ENCODE measurements at regions not wholly inside any gene's neighbourhood (a gene's known extent, or its start where the extent isn't known, plus 50 kb on each side); places are given as distances from the start of the nearest gene placed in this dataset.
A peak's percentile ranks its signal among the peaks of the same experiment; 100 is the strongest.

- DNase-seq (ENCODE audit: low read depth): no peak
Measured at GRCh38 chr9:73683862-73684591, 532.4 kb downstream of the ANXA1 start.

DNA sequence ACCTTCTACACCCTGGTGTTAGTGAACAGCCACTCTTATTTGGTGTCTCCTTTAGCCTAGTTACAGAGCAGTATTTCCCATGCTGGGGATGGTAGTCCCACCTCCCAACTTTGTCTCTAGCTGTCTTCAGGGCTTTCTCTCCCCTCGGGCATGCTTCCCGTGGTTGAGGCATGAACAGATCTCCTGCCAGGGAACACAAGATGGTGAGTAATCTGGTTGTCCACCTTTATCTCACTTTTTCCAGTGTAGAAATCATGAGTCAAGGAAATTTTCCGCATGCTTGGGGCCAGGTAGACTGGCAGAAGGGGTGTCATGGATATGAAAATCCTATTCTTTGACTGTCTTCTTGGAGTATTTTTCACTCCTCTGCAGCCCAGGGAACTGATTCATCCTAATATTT is 532.9 kb downstream of the ANXA1 start:
- H3K4me3 ChIP-seq (ENCODE audit: control insufficient read depth, low read depth, low read length): no peak overlapping the region
- no peak for DNase-seq (ENCODE audit: low read depth)
- TF ChIP-seq, protein P1, sequence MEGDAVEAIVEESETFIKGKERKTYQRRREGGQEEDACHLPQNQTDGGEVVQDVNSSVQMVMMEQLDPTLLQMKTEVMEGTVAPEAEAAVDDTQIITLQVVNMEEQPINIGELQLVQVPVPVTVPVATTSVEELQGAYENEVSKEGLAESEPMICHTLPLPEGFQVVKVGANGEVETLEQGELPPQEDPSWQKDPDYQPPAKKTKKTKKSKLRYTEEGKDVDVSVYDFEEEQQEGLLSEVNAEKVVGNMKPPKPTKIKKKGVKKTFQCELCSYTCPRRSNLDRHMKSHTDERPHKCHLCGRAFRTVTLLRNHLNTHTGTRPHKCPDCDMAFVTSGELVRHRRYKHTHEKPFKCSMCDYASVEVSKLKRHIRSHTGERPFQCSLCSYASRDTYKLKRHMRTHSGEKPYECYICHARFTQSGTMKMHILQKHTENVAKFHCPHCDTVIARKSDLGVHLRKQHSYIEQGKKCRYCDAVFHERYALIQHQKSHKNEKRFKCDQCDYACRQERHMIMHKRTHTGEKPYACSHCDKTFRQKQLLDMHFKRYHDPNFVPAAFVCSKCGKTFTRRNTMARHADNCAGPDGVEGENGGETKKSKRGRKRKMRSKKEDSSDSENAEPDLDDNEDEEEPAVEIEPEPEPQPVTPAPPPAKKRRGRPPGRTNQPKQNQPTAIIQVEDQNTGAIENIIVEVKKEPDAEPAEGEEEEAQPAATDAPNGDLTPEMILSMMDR (IDR thresholded peaks at IDR 0.05; ENCODE audit: control insufficient read depth, insufficient read depth, low read depth, low read length, missing control alignments): no peak

More at GRCh38 chr9:73683862-73684591, 532.4 kb downstream of the ANXA1 start:
- TF ChIP-seq, protein P1 (IDR thresholded peaks at IDR 0.05; ENCODE audit: control insufficient read depth, insufficient read depth, low read depth, low read length, missing control alignments): peak; percentile 55
- H3K4me3 ChIP-seq (ENCODE audit: control insufficient read depth, low read depth, low read length): no peak overlapping the region

DNA sequence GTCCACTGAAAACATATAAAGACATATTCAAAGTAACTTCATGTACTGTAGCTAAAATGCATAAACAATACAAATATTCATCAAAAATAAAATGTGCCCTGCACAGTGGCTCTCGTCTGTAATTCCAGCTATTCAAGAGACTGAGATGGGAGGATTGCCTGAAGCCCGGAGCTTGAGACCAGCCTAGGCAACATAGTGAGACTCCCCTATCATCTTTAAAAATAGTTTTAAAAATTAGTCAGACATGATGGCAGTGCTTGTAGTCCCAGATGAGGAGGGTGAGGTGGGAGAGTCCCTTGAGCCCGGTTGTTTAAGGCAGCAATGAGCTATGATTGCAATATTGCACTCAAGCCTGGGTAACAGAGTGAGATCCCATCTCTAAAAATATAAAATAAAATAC is 534.1 kb downstream of the ANXA1 start:
- TF ChIP-seq, protein P1 (IDR thresholded peaks at IDR 0.05; ENCODE audit: control insufficient read depth, insufficient read depth, low read depth, low read length, missing control alignments): no peak
- no peak for DNase-seq (ENCODE audit: low read depth)
- H3K4me3 ChIP-seq (ENCODE audit: control insufficient read depth, low read depth, low read length): no peak overlapping the region

- no peak for DNase-seq (ENCODE audit: low read depth)
- TF ChIP-seq, protein P1 (IDR thresholded peaks at IDR 0.05; ENCODE audit: control insufficient read depth, insufficient read depth, low read depth, low read length, missing control alignments): no peak
- H3K4me3 ChIP-seq (ENCODE audit: control insufficient read depth, low read depth, low read length): no peak overlapping the region
Measured at GRCh38 chr9:73689051-73689870, 537.6 kb downstream of the ANXA1 start.

- TF ChIP-seq, protein P1 (IDR thresholded peaks at IDR 0.05; ENCODE audit: control insufficient read depth, insufficient read depth, low read depth, low read length, missing control alignments): no peak
- no peak for DNase-seq (ENCODE audit: low read depth)
- no peak overlapping the region for H3K4me3 ChIP-seq (ENCODE audit: control insufficient read depth, low read depth, low read length)
Measured at GRCh38 chr9:73701415-73702057, 549.9 kb downstream of the ANXA1 start.

DNA sequence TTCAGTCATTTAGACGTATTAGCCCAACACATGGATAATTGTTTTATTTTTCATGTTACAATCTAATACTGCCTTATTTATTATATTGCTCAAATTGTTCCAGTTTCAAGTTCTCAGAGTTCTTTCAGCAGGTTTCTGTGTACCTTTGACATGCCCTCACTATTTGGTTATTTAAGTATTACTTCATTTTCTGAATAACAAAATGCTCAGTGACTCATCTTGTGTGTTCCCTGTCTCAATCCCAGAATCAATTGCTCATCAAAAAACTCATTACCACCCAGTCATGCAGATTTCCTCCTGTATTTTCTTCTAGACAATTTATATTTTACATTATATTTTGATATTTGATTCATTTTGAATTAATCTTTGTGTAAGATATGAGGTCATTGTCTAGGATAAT is 562.6 kb downstream of the ANXA1 start:
- TF ChIP-seq, protein P1 (IDR thresholded peaks at IDR 0.05; ENCODE audit: control insufficient read depth, insufficient read depth, low read depth, low read length, missing control alignments): no peak

More for the DNA sequence above, 562.6 kb downstream of the ANXA1 start:
- DNase-seq (ENCODE audit: low read depth): no peak
- no peak overlapping the region for H3K4me3 ChIP-seq (ENCODE audit: control insufficient read depth, low read depth, low read length)

All from AG09309 (cell line).